Memory B cell (primary cell): ENCODE measurements at regions not wholly inside any gene's neighbourhood (a gene's known extent, or its start where the extent isn't known, plus 50 kb on each side); places are given as distances from the start of the nearest gene placed in this dataset.
"Not testable (repeated sequence)": the region's sequence is repeated elsewhere in the genome, so short reads cannot be mapped to it uniquely, and the experiment has no call there.

Source experiments
- ATAC-seq: fragments of 150-1000 bp; cut with Tn5 transposase; 2 replicates; pipeline ENCODE4 v1.10.0; 2021; ENCODE audit warnings: low read depth, mild to moderate bottlenecking, moderate library complexity
- DNase-seq, 2 donors: peaks; one replicate each; pipeline ENCODE4 v3.0.0; 2022; ENCODE audit warnings: low spot score in 2 of 2
- H3K27ac Mint-ChIP-seq: one replicate; pipeline ENCODE4 v1.8.0; 2022; ENCODE audit warnings: mild to moderate bottlenecking, moderate library complexity, mixed read lengths
- H3K27me3 Mint-ChIP-seq: one replicate; pipeline ENCODE4 v1.8.0; 2022; ENCODE audit warnings: mixed read lengths
- H3K36me3 Mint-ChIP-seq: one replicate; pipeline ENCODE4 v1.8.0; 2022; ENCODE audit warnings: mild to moderate bottlenecking, mixed read lengths
- H3K4me1 Mint-ChIP-seq: one replicate; pipeline ENCODE4 v1.8.0; 2022; ENCODE audit warnings: mixed read lengths
- H3K4me3 Mint-ChIP-seq: one replicate; pipeline ENCODE4 v1.8.0; 2022; ENCODE audit warnings: mild to moderate bottlenecking, moderate library complexity, mixed read lengths
- H3K9me3 Mint-ChIP-seq: one replicate; pipeline ENCODE4 v1.8.0; 2022; ENCODE audit warnings: mixed read lengths

DNA sequence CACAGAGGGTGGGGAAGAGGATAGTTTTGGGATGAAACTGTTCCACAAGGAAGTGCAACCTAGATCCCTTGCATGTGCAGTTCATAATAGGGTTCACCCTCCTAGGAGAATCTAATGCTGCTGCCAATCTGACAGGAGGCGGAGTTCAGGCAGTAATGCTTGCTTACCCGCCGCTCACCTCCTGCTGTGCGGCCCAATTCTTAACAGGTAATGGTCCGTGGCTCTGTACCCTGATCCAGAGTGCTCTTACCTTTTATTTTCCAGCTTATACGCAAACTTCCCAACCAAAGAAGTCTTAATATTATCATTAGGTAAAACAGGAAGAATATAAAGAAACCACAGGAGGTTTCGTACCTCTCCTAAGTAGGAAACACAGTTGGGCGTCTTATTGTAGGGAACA, 82.7 kb upstream of the CD302 start:
- Mint-ChIP-seq H3K27ac (no peak overlapping the region), H3K9me3 (no peaks in the 10 kb centered on the region), H3K4me1 (peaks cover 4% of the 10 kb centered on the region), H3K36me3 (peaks cover 31% of the 10 kb centered on the region), H3K27me3 (no peaks in the 10 kb centered on the region), H3K4me3 (no peak overlapping the region)
- ATAC-seq, result no peak
- DNase-seq, result no peak

DNA sequence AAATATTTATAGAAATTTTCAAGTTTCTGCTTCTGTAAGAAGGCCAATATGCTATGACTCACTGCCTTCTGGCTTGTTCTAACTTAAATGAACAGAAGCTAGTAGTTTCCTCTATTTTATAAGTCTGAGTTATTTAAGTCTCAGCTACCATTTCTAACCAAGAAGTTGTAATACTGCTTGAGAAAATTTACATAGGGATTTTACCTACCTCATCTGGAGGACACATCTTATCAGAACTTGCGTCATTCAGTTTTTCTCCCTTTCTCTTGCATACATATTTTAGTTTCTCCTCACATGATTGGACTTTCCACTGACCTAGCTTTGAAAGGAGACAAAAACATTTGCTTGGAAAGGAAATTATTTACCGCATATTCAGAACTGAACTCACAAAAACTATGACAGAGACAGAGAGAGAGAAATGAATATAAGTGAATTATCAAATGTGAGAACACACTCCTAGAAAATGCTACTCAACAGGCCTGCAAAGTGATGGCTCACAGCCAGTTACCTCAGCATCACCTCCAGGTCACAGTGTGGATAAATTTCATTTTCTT, 81.1 kb upstream of the CD302 start:
- Mint-ChIP-seq H3K4me1 (peaks cover 4% of the 10 kb centered on the region), H3K36me3 (peaks cover 31% of the 10 kb centered on the region), H3K4me3 (no peak overlapping the region), H3K27ac (peak overlapping the region; percentile 83), H3K9me3 (no peaks in the 10 kb centered on the region), H3K27me3 (no peaks in the 10 kb centered on the region)
- DNase-seq (no peak), ATAC-seq (peak; percentile 83)

DNA sequence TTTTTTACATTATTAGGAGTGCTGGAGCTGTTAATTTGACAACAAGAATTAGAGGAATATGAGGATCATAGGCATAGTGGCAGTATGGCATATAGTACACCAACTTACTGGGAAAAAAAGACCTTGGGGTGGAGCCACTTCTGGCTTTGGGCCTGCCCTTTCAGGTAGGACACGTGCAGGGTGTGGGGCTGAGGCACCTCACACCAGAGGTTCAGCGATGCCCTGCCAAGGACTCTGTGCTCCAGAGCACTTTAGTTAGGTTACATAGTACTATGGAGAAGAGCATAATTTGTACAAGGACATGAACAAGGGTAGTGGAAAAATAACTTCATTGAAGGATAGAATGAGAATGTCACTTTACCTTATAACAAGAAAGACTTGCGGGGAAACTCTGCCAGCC, 77.1 kb upstream of the CD302 start:
- Mint-ChIP-seq H3K4me3 (no peak overlapping the region), H3K27me3 (no peaks in the 10 kb centered on the region), H3K36me3 (peaks cover 42% of the 10 kb centered on the region), H3K27ac (peak overlapping the region; percentile 45), H3K9me3 (no peaks in the 10 kb centered on the region), H3K4me1 (peaks cover 4% of the 10 kb centered on the region)
- DNase-seq (no peak), ATAC-seq (no peak)

DNA sequence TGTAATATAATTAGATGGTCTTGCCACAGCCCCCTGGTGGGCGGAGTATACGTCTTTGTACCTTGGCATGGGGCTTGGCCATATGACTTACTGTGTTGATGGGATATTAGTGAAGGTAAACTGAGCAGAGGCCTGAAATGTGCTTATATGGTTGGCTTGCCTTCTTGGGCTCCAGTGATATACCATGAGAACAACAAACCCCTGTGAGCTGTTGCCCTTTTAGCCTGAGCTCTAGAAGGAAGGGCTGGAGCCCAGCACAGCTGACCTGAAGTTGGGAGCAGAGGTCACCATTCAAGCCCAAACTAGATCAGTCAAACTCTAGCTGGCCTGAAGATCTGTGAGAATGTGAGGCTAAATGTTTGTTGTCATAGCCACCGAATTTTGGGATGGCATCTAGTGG, 75.2 kb upstream of the CD302 start:
- no peaks in the 10 kb centered on the region for H3K9me3 Mint-ChIP-seq
- peaks cover 40% of the 10 kb centered on the region for H3K36me3 Mint-ChIP-seq
- no peak overlapping the region for H3K4me3 Mint-ChIP-seq
- no peak overlapping the region for H3K27ac Mint-ChIP-seq
- H3K4me1 Mint-ChIP-seq, result no peaks in the 10 kb centered on the region
- ATAC-seq (no peak), DNase-seq (no peak)
- no peaks in the 10 kb centered on the region for H3K27me3 Mint-ChIP-seq

DNA sequence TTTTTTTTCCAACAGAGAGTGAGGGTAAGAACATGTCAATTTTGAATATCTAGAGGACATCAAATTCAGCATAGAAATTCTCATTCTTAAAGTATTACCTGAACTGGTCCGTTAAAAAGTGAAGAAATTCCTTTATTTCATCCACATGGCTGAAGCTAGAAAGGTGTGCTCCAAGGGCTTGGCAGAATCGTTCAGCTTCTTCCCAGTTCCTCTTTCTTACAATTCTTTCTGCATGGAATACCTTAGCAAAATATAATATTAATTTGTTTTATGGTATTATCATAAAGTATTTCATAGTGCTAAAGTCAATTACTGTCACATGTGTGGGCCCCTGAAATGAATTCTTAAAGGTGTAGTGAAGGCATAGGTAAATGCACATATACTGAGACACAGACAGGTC, 74.3 kb upstream of the CD302 start:
- DNase-seq (no peak), ATAC-seq (no peak)
- Mint-ChIP-seq H3K27ac (no peak overlapping the region), H3K36me3 (peaks cover 39% of the 10 kb centered on the region), H3K4me3 (no peak overlapping the region), H3K4me1 (no peaks in the 10 kb centered on the region), H3K27me3 (no peaks in the 10 kb centered on the region), H3K9me3 (no peaks in the 10 kb centered on the region)

DNA sequence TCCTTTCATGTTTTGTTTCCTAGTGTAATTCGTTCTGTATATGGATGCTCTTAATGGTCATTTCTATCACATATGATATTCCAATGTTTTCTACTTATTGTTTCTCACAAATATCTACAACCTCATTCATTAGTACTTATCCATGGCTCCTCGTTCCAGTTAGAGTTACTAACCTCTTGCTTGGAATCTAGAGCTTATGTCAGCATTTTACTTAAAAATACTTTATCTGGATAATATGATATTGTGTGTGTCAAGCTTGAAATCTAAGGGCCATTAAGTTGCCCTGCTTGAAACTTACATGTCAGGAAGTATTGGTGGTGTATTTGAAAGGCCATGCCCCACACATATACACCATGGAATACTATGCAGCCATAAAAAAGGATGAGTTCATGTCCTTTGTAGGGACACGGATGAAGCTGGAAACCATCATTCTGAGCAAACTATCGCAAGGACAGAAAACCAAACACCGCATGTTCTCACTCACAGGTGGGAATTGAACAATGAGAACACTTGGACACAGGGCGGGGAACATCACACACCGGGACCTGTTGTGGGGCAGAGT, 70.7 kb upstream of the CD302 start:
- H3K4me3 Mint-ChIP-seq, H3K9me3 Mint-ChIP-seq, DNase-seq, H3K27ac Mint-ChIP-seq, H3K4me1 Mint-ChIP-seq, ATAC-seq, H3K27me3 Mint-ChIP-seq: not testable (repeated sequence)
- H3K36me3 Mint-ChIP-seq, result peaks cover 48% of the 10 kb centered on the region

DNA sequence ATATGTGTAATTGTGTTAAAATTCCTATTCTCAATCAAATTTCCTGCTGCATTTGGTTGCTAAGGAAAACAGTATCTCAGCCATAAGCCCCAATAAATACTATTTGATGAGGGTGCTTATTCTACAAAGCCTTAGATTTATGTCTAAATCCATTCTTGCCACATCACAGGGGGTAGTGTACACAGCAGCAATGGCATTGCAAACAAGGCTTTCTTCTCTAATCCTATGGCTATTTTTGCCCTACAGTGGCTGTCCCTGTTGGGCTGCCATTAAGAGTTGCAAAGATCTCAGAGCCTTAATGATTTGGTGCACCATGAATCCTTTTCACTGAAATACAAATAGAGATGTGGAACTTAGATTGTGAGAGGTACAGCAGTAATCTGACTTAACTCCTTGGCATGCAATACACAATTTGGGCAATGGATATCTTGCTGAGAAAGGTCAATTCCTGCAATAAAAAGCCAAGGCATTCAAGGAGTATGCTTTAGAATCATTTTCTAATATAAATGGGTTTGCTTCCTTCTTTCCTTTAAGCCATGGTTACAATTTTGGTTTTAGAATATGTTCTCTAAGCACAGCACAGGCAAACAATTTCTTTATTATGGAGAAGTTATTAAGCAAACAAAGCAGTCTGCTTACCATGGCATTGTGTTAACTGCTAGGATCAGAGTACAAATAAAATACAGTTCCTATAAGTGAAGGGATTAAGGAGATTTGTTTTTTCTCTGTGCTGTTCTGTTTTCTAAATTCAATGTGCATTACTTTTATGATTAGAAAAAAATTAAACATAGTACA, 69.8 kb upstream of the CD302 start:
- Mint-ChIP-seq H3K27ac (no peak overlapping the region), H3K4me1 (no peaks in the 10 kb centered on the region), H3K27me3 (no peaks in the 10 kb centered on the region), H3K4me3 (no peak overlapping the region), H3K9me3 (no peaks in the 10 kb centered on the region), H3K36me3 (peaks cover 51% of the 10 kb centered on the region)
- ATAC-seq (no peak), DNase-seq (no peak)

DNA sequence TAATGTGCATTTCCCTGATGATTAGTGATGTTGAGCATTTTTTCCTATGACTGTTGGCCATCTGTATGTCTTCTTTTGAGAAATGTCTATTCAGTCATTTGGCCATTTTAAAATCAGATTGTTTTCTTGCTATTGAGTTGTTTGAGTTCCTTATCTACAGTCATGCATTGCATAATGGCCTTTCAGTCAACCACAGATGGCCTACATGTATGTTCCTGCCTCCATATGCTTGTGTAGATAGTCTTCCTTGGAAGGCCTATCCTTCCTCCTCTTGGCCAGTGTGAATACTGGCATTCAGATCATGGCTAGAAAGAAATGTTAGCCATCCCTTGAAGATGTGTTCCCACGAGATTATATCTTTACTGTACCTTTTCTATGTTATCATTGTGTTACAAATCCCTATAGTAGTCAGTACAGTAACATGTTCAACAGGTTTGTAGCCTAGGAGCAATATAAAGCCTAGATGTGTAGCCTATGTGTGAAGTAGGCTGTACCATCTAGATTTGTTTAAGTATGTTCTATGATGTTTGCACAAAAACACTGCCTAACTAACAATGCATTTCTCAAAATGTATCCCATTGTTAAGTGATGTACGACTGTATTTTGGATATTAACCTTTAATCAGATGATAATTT, 65.6 kb upstream of the CD302 start:
- Mint-ChIP-seq H3K27ac (peak overlapping the region; percentile 31), H3K36me3 (peaks cover 53% of the 10 kb centered on the region), H3K4me3 (no peak overlapping the region), H3K27me3 (no peaks in the 10 kb centered on the region), H3K4me1 (no peaks in the 10 kb centered on the region), H3K9me3 (no peaks in the 10 kb centered on the region)
- ATAC-seq (no peak), DNase-seq (no peak)

DNA sequence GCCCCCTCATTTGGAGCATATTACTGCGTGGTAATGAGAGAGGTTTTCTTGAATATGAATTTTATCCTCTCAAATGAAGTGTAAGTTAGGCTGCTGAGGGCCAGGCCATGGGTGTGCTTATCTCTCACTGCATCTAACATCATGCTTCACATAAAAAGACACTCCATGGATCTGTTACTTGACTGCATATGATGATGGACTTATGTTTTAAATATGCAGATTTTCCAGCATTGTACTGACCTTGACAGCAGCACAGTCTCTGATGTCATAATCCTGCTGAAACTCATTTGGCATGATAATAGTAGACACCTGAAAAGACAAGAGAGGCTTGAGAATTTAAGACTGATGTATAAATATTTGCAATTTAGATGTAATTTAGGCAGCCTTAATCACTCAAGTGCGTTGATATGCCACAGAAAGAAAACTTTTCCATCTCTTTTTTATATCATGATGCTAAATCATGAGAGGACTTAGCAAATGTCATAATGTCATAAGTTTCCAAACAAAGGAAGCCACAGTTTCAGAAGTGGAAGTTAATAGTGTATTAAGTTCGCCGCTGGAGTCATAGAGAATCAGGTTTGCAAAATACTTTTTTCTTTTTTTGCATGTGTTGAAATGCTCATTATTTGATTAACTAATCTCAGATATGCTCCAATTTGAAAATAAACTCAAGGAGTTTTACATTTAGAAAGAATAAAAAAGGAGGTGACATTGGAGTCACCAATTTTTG, 62.7 kb upstream of the CD302 start:
- DNase-seq (no peak), ATAC-seq (no peak)
- Mint-ChIP-seq H3K4me1 (no peaks in the 10 kb centered on the region), H3K27me3 (no peaks in the 10 kb centered on the region), H3K9me3 (no peaks in the 10 kb centered on the region), H3K4me3 (no peak overlapping the region), H3K27ac (no peak overlapping the region), H3K36me3 (peaks cover 46% of the 10 kb centered on the region)

DNA sequence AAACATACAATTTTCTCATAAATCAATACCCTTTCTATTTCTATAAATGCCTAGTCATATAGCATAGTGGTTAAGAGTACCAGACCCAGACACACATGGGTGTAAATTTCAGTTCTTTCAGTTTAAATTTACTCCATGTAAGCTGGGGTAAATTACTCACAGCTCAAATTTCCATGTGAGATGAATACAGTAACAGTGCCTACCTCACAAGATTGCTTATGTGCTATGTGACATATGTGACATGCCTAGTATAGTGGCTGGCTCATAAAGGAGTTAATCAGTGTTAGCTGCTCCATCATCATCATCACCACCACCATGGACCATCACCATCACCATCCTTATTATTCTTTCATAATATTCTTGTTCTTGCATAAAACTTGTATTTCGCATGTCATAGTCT, 61.6 kb upstream of the CD302 start:
- H3K27me3 Mint-ChIP-seq, result no peaks in the 10 kb centered on the region
- H3K27ac Mint-ChIP-seq, result no peak overlapping the region
- H3K36me3 Mint-ChIP-seq, result peaks cover 51% of the 10 kb centered on the region
- H3K9me3 Mint-ChIP-seq, result no peaks in the 10 kb centered on the region
- DNase-seq, result no peak
- ATAC-seq, result no peak
- peaks cover 2% of the 10 kb centered on the region for H3K4me1 Mint-ChIP-seq
- no peak overlapping the region for H3K4me3 Mint-ChIP-seq

DNA sequence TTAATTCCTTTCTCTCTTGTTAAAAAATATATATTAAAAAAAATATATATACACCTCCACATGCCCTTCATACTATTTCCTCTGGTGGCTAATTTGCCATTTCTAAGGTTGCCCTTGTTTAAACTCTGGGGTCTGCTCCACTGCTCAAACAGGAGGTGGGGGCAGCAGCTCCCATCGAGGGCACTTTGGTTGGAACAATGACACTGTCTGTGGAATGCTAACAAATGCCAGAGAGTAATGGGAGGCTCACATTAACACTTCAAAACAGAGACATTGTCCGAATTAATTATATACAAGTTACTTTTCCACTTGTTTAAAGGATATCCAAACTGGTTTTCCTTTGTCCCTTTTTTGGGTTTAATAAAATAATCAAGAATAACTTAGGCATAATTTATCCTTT, 58.8 kb upstream of the CD302 start:
- no peak overlapping the region for H3K27ac Mint-ChIP-seq
- ATAC-seq (no peak), DNase-seq (no peak)
- no peaks in the 10 kb centered on the region for H3K27me3 Mint-ChIP-seq
- H3K4me3 Mint-ChIP-seq, result no peak overlapping the region
- H3K4me1 Mint-ChIP-seq, result peaks cover 2% of the 10 kb centered on the region
- H3K9me3 Mint-ChIP-seq, result no peaks in the 10 kb centered on the region
- peaks cover 42% of the 10 kb centered on the region for H3K36me3 Mint-ChIP-seq

DNA sequence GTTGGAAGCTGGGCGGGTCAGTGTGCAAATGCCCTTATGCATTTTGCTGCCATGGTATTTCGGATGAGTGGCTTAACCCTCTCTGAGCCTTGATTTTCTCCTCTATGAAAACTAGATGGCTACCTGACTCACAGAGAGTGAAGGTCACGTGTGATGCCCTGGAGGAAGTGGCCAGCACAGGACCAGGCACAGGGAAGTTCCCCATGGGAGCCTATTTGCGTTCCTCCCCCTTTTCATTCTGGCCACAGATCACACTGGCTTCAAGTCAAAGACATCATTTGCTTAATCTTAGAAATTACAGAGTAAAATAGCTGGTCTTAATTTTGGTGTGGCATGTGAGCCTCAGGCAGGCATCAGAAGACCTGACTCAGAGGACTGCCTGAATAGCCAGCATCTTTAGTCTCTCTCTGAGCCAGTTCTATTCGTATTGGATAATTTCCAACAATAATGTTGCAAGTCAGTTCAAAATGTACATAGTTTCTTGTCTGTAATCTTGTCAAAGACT, 57.6 kb upstream of the CD302 start:
- Mint-ChIP-seq H3K36me3 (peaks cover 40% of the 10 kb centered on the region), H3K4me1 (peaks cover 2% of the 10 kb centered on the region), H3K27me3 (no peaks in the 10 kb centered on the region), H3K27ac (peak overlapping the region; percentile 15), H3K9me3 (no peaks in the 10 kb centered on the region), H3K4me3 (no peak overlapping the region)
- DNase-seq (no peak), ATAC-seq (no peak)

DNA sequence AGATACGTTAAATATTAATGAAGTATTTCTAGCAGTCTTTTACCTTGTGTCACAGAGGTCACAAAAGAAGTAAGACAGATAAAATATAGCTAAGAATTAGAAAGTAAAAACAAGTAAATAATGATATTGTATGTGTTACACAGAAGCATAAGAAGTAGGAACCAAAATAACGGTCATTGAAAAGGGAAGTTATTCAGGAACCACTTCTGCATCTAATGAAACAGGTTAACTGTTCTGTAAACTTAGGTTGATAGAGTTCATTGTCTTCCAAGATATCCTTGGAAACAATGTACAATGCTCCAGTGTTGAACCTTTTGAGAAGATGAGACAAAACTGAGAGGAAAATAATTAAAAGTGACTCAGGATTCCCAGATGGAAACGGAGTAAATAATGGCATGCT, 57.1 kb upstream of the CD302 start:
- peaks cover 2% of the 10 kb centered on the region for H3K4me1 Mint-ChIP-seq
- no peak overlapping the region for H3K4me3 Mint-ChIP-seq
- H3K9me3 Mint-ChIP-seq, result no peaks in the 10 kb centered on the region
- peaks cover 37% of the 10 kb centered on the region for H3K36me3 Mint-ChIP-seq
- DNase-seq (no peak), ATAC-seq (no peak)
- peak overlapping the region; percentile 15 for H3K27ac Mint-ChIP-seq
- H3K27me3 Mint-ChIP-seq, result no peaks in the 10 kb centered on the region

DNA sequence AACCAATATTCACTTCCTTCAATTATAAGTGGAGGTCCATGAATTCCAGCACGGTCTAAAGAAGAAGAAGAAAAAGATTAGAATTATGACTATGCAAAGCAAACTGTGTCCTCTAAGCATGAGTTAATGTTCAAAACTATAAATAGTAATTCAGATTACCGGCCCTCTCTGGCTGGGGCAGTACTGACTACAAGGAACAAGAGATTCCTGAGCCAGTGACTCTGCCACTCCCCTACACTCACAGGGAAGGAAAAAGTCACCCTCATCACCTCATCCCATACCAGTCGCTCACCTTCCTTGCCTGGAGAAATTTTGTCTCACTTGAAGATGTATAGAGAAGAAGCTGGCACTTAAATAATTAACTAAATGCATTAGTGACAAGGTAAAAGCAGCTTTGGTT, 56.5 kb upstream of the CD302 start:
- H3K9me3 Mint-ChIP-seq, result no peaks in the 10 kb centered on the region
- no peak for ATAC-seq
- H3K36me3 Mint-ChIP-seq, result peaks cover 39% of the 10 kb centered on the region

More for the DNA sequence above, 56.5 kb upstream of the CD302 start:
- Mint-ChIP-seq H3K27me3 (no peaks in the 10 kb centered on the region), H3K4me1 (peaks cover 2% of the 10 kb centered on the region), H3K27ac (no peak overlapping the region), H3K4me3 (no peak overlapping the region)
- DNase-seq, result no peak
